NCI-H1105 treated with DMSO at 0.1 percent for 48 hours (cell line): ENCODE measurements at regions not wholly inside any gene's neighbourhood (a gene's known extent, or its start where the extent isn't known, plus 50 kb on each side); places are given as distances from the start of the nearest gene placed in this dataset.

Source experiments
- DNase-seq: peaks from one replicate; lab custom pipeline; 2025; lab: John Stamatoyannopoulos, UW

DNA sequence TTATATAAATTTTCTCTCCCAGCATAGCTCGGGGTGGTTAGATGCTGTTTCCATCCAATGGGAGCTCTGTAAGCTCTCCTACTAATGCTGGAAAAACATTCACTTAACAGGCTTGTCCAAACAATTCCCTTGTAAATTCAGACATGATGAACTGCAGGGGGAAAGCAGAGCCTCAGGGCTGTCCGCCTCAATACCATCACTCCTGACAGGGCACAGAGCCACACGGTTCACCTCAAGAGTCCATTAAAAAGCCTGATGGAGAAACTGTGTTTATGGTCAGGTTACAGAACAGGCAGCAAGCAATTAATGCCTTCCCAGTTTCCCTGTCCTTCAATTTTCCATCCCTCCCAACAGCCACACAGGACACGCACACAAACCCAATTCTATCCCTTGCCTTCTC, 171.0 kb downstream of the BRINP2 start:
- DNase-seq, result no peak

DNA sequence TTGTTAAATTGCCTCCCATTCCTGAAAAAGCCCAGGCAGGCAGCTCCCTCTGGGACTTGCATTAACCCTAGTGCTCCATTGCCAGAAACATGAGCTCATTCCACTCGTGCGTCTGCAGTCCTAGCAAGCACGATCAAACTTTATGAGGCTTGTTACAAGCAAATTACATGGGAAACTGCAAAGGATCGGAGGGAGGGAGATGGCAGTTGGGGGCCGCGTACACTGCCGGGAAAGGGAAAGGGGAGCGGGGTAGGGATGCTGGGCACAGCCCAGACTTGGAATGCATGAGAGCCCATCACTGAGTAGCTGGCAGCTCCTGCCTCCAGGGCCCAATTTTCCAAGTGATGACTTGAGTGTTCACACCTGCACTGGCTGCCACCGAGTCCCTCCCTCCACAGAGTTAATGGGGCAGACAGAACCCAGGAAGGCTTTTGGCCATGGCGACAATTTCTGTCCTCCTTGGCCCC, 169.9 kb downstream of the BRINP2 start:
- DNase-seq, result no peak

- no peak for DNase-seq
Observed at GRCh38 chr1:177338376-177338775, 167.6 kb downstream of the BRINP2 start.

GRCh38 chr1:177334903-177335302, 164.1 kb downstream of the BRINP2 start:
- DNase-seq, result no peak

GRCh38 chr1:177333936-177334595, 163.3 kb downstream of the BRINP2 start:
- no peak for DNase-seq
